IMR-90 (cell line): ENCODE measurements at regions not wholly inside any gene's neighbourhood (a gene's known extent, or its start where the extent isn't known, plus 50 kb on each side); places are given as distances from the start of the nearest gene placed in this dataset.

ENCODE experiments used
- ATAC-seq: fragments of 200-7000 bp; cut with Tn5 transposase; 2 replicates; pipeline ENCODE4 v1.9.1; 2020; ENCODE audit warnings: low read depth, mild to moderate bottlenecking, moderate library complexity
- BruUV-seq: library from RNA; stranded (reverse); fragments of 400-500 nt; replicated peaks from 2 replicates; lab custom pipeline; 2021; lab: Mats Ljungman, UMichigan
- CTCF ChIA-PET: fragments of 300-600 bp; formaldehyde crosslinking; extraction: SDS; loops from one replicate; lab custom pipeline; 2021; ENCODE audit warnings: antibody characterized with exemption; lab: Yijun Ruan, JAX
- POLR2A ChIA-PET: fragments of 300-600 bp; sonication (Branson Sonifier 250); formaldehyde crosslinking; loops from one replicate; lab custom pipeline; 2022; ENCODE audit warnings: antibody characterized with exemption; ENCODE audit not compliant: unreplicated experiment; lab: Charles Lee
- DNase-seq: peaks from one replicate; pipeline ENCODE4 v3.0.0; 2013
- H2AFZ ChIP-seq: replicated peaks from 2 replicates; pipeline ENCODE3; 2013; ENCODE audit warnings: low read length, mild to moderate bottlenecking; ENCODE audit not compliant: poor library complexity
- H2AK5ac ChIP-seq: 2 replicates; pipeline ENCODE4 v1.6.1; 2013; ENCODE audit warnings: low read depth, low read length, inconsistent platforms
- H2AK9ac ChIP-seq: replicated peaks from 2 replicates; pipeline ENCODE3; 2013; ENCODE audit warnings: mild to moderate bottlenecking, low read depth, low read length, moderate library complexity; ENCODE audit not compliant: poor library complexity
- H2BK120ac ChIP-seq: 2 replicates; pipeline ENCODE4 v1.6.1; 2013; ENCODE audit warnings: low read depth, low read length, inconsistent platforms
- H2BK15ac ChIP-seq: 3 replicates; pipeline ENCODE4 v1.6.1; 2013; ENCODE audit warnings: low read depth, low read length, inconsistent platforms
- H2BK20ac ChIP-seq: 2 replicates; pipeline ENCODE4 v1.6.1; 2013; ENCODE audit warnings: low read depth, mild to moderate bottlenecking, inconsistent platforms, low read length, moderate library complexity
- H2BK5ac ChIP-seq: 2 replicates; pipeline ENCODE4 v1.6.1; 2013; ENCODE audit warnings: mild to moderate bottlenecking, low read depth, low read length, inconsistent platforms; ENCODE audit not compliant: poor library complexity, severe bottlenecking
- H3K14ac ChIP-seq: replicated peaks from 2 replicates; pipeline ENCODE4 v1.6.1; 2013; ENCODE audit warnings: low read depth, low read length, inconsistent platforms
- H3K18ac ChIP-seq: 2 replicates; pipeline ENCODE4 v1.6.1; 2013; ENCODE audit warnings: low read depth, low read length, control low read depth
- H3K23ac ChIP-seq: 2 replicates; pipeline ENCODE4 v1.6.1; 2013; ENCODE audit warnings: low read depth, low read length, inconsistent platforms
- H3K27ac ChIP-seq: 2 replicates; pipeline ENCODE4 v1.5.1; 2013; ENCODE audit warnings: mild to moderate bottlenecking, control low read depth, low read length; ENCODE audit not compliant: insufficient read depth
- H3K27me3 ChIP-seq: 2 replicates; pipeline ENCODE4 v1.6.1; 2013; ENCODE audit warnings: low read length; ENCODE audit not compliant: control insufficient read depth, insufficient read depth
- H3K36me3 ChIP-seq: 2 replicates; pipeline ENCODE4 v1.6.1; 2013; ENCODE audit warnings: low read length, mixed read lengths; ENCODE audit not compliant: control insufficient read depth, insufficient read depth
- H3K4ac ChIP-seq: 2 replicates; pipeline ENCODE4 v1.6.1; 2013; ENCODE audit warnings: low read depth, low read length, inconsistent platforms
- H3K4me1 ChIP-seq: 2 replicates; pipeline ENCODE4 v1.6.1; 2013; ENCODE audit warnings: low read length, mixed read lengths; ENCODE audit not compliant: control insufficient read depth, insufficient read depth
- H3K4me2 ChIP-seq: 2 replicates; pipeline ENCODE4 v1.6.1; 2013; ENCODE audit warnings: low read depth, mild to moderate bottlenecking, control low read depth, low read length, moderate library complexity
- H3K4me3 ChIP-seq: 2 replicates; pipeline ENCODE4 v1.5.1; 2013; ENCODE audit warnings: low read depth, mild to moderate bottlenecking, control low read depth, low read length, moderate library complexity; ENCODE audit not compliant: insufficient read depth
- H3K56ac ChIP-seq: 2 replicates; pipeline ENCODE4 v1.6.1; 2013; ENCODE audit warnings: low read length, inconsistent platforms; ENCODE audit not compliant: insufficient read depth; ENCODE audit errors: extremely low read depth
- H3K79me1 ChIP-seq, 2 experiments: 2 replicates each; pipeline ENCODE4 v1.6.1; 2013; ENCODE audit warnings: low read length in 2 of 2, inconsistent platforms in 1 of 2, low read depth in 1 of 2
- H3K9ac ChIP-seq: 2 replicates; pipeline ENCODE4 v1.6.1; 2013; ENCODE audit warnings: low read depth, low read length, control low read depth
- H3K9me1 ChIP-seq: 2 replicates; pipeline ENCODE4 v1.6.1; 2013; ENCODE audit warnings: low read length, inconsistent platforms; ENCODE audit not compliant: insufficient read depth
- H3K9me3 ChIP-seq: 2 replicates; pipeline ENCODE4 v1.6.1; 2013; ENCODE audit warnings: low read length; ENCODE audit not compliant: control insufficient read depth, insufficient read depth
- H4K20me1 ChIP-seq: 2 replicates; pipeline ENCODE4 v1.6.1; 2013; ENCODE audit warnings: low read length, inconsistent platforms; ENCODE audit not compliant: insufficient read depth
- H4K5ac ChIP-seq: 2 replicates; pipeline ENCODE4 v1.6.1; 2013; ENCODE audit warnings: mild to moderate bottlenecking, low read depth, low read length, control low read depth
- H4K8ac ChIP-seq, 2 experiments: 2 replicates each; pipeline ENCODE4 v1.6.1; 2013; ENCODE audit warnings: low read depth in 2 of 2, low read length in 2 of 2, control low read depth in 1 of 2, inconsistent platforms in 1 of 2
- H4K91ac ChIP-seq: 2 replicates; pipeline ENCODE4 v1.6.1; 2013; ENCODE audit warnings: low read depth, low read length, inconsistent platforms; ENCODE audit not compliant: insufficient read depth
- BHLHE40 ChIP-seq: fragments of 150-350 bp; IDR thresholded peaks from 2 replicates; pipeline ENCODE4 v1.6.1; 2016; ENCODE audit warnings: mild to moderate bottlenecking, low read depth, low read length
- CEBPB ChIP-seq: IDR thresholded peaks from 2 replicates; pipeline ENCODE4 v1.6.1; 2012; ENCODE audit warnings: low read depth, low read length, improper control_type of control experiment
- CHD1 ChIP-seq: IDR thresholded peaks from 2 replicates; pipeline ENCODE4 v1.6.1; 2012; ENCODE audit warnings: low read depth, low read length, improper control_type of control experiment
- CTCF ChIP-seq: conservative IDR thresholded peaks from 2 replicates; pipeline ENCODE4 v1.5.1; 2012; ENCODE audit warnings: mild to moderate bottlenecking, low read depth, low read length, improper control_type of control experiment
- ELK1 ChIP-seq: fragments of 150-350 bp; IDR thresholded peaks from 2 replicates; pipeline ENCODE4 v1.6.1; 2016; ENCODE audit warnings: low read depth, mild to moderate bottlenecking, low read length, moderate library complexity, borderline replicate concordance
- FOS ChIP-seq: fragments of 150-350 bp; IDR thresholded peaks from 2 replicates; pipeline ENCODE4 v1.6.1; 2016; ENCODE audit warnings: low read depth, low read length
- MAFK ChIP-seq: IDR thresholded peaks from 2 replicates; pipeline ENCODE4 v1.6.1; 2012; ENCODE audit warnings: low read depth, low read length, improper control_type of control experiment
- MAZ ChIP-seq: IDR thresholded peaks from 2 replicates; pipeline ENCODE4 v1.6.1; 2012; ENCODE audit warnings: low read depth, mild to moderate bottlenecking, low read length, improper control_type of control experiment, moderate library complexity, borderline replicate concordance
- MXI1 ChIP-seq: IDR thresholded peaks from 2 replicates; pipeline ENCODE4 v1.6.1; 2012; ENCODE audit warnings: low read depth, mild to moderate bottlenecking, low read length, moderate library complexity, borderline replicate concordance
- NFE2L2 ChIP-seq: fragments of 150-350 bp; IDR thresholded peaks from 2 replicates; pipeline ENCODE4 v1.6.1; 2016; ENCODE audit warnings: low read depth, mild to moderate bottlenecking, low read length
- POLR2A ChIP-seq: IDR thresholded peaks from 2 replicates; pipeline ENCODE4 v1.6.1; 2012; ENCODE audit warnings: mild to moderate bottlenecking, low read depth, low read length
- RAD21 ChIP-seq: IDR thresholded peaks from 2 replicates; pipeline ENCODE4 v1.6.1; 2012; ENCODE audit warnings: low read length, improper control_type of control experiment
- RCOR1 ChIP-seq: IDR thresholded peaks from 2 replicates; pipeline ENCODE4 v1.6.1; 2012; ENCODE audit warnings: mild to moderate bottlenecking, low read length, improper control_type of control experiment; ENCODE audit not compliant: insufficient replicate concordance
- RFX5 ChIP-seq: IDR thresholded peaks from 2 replicates; pipeline ENCODE4 v1.8.0; 2012; ENCODE audit warnings: low read depth, mild to moderate bottlenecking, low read length, moderate library complexity
- SMC3 ChIP-seq: fragments of 150-350 bp; IDR thresholded peaks from 2 replicates; pipeline ENCODE4 v1.6.1; 2016; ENCODE audit warnings: low read depth, mild to moderate bottlenecking, antibody characterized with exemption, low read length, moderate library complexity
- USF2 ChIP-seq: fragments of 150-350 bp; IDR thresholded peaks from 2 replicates; pipeline ENCODE4 v1.6.1; 2017; ENCODE audit warnings: mild to moderate bottlenecking, antibody characterized with exemption, low read length, low read depth
- WGBS, 2 experiments: methylation state at CpG; one replicate each; pipeline versions ENCODE4 v1.1.5 to v1.1.7; 2013; ENCODE audit warnings: missing lambda C conversion rate in 2 of 2; ENCODE audit not compliant: insufficient read length in 1 of 2; ENCODE audit errors: extremely low coverage in 2 of 2; 5-methylcytosine and 5-hydroxymethylcytosine counted together
- dilution Hi-C: fragments of 300-500 bp; cut with HindIII; formaldehyde crosslinking; loops from one replicate; pipeline ENCODE4 v1.14.3; 2018; ENCODE audit warnings: low sequenced_read_pairs; ENCODE audit not compliant: unreplicated experiment
- in situ Hi-C: fragments of 300-500 bp; cut with MboI; formaldehyde crosslinking; loops from 3 replicates; pipeline ENCODE4 v1.14.3; 2019; ENCODE audit warnings: low sequenced_read_pairs, inconsistent platforms, mixed read lengths
- intact Hi-C: fragments of 100-400 bp; cut with micrococcal nuclease; formaldehyde crosslinking; loops from 2 replicates; pipeline ENCODE4 v1.10.0; 2022

- dilution Hi-C loops, result no loop called here
- POLR2A ChIA-PET, result no interaction called here
Measured at GRCh38 chr5:6069496-6070185, 308.7 kb downstream of the MED10 start.

More at GRCh38 chr5:6069496-6070185, 308.7 kb downstream of the MED10 start:
- Histone ChIP-seq H2BK15ac (no peak overlapping the region), H3K79me1 (no peaks in the 10 kb centered on the region), H2BK5ac (no peak overlapping the region), H2AK5ac (no peak overlapping the region), H2BK120ac (no peak overlapping the region), H3K27me3 (no peaks in the 10 kb centered on the region), H3K14ac (no peak overlapping the region), H2AFZ (no peak overlapping the region), H3K4me3 (no peak overlapping the region), H3K56ac (no peak overlapping the region), H2AK9ac (no peak overlapping the region), H3K4ac (no peak overlapping the region), H3K23ac (no peak overlapping the region), H3K18ac (no peak overlapping the region), H2BK20ac (no peak overlapping the region), H3K9ac (no peak overlapping the region), H3K36me3 (no peaks in the 10 kb centered on the region), H4K91ac (no peak overlapping the region), H3K9me3 (peaks cover 5% of the 10 kb centered on the region), H4K5ac (no peak overlapping the region), H3K9me1 (no peaks in the 10 kb centered on the region), H3K4me1 (no peaks in the 10 kb centered on the region), H4K20me1 (no peaks in the 10 kb centered on the region), H3K4me2 (no peak overlapping the region), H4K8ac (no peak overlapping the region), H3K27ac (no peak overlapping the region)
- CTCF ChIA-PET, result no interaction called here
- in situ Hi-C loops, result no loop called here
- intact Hi-C loops, result no loop called here
- BruUV-seq, result no TSS peak
- DNase-seq, result no peak
- WGBS, 2 experiments, result no CpG with 5 or more reads among the region's 4 CpGs
- TF ChIP-seq NFE2L2 (no peak), USF2 (no peak), MXI1 (no peak), FOS (no peak), CHD1 (no peak), MAFK (no peak), RCOR1 (no peak), MAZ (no peak), ELK1 (no peak), RAD21 (no peak), POLR2A (no peak), CTCF (no peak), BHLHE40 (no peak), RFX5 (no peak), SMC3 (no peak), CEBPB (no peak)
- no peak for ATAC-seq
